GM19452 (cell line): ENCODE measurements at regions not wholly inside any gene's neighbourhood (a gene's known extent, or its start where the extent isn't known, plus 50 kb on each side); places are given as distances from the start of the nearest gene placed in this dataset.

ENCODE experiments used
- ATAC-seq: cut with Tn5 transposase; IDR thresholded peaks from one replicate; pipeline ENCODE4 v1.9.1; 2021; ENCODE audit not compliant: unreplicated experiment

GRCh38 chr6:137816688-137817618, 50.1 kb upstream of the TNFAIP3 start:
- no peak for ATAC-seq
